H1 (cell line): ENCODE measurements at regions not wholly inside any gene's neighbourhood (a gene's known extent, or its start where the extent isn't known, plus 50 kb on each side); places are given as distances from the start of the nearest gene placed in this dataset.

Experiments
- CTCF ChIA-PET: fragments of 300-600 bp; sonication (Branson Sonifier 250); formaldehyde crosslinking; loops from one replicate; lab custom pipeline; 2021; ENCODE audit not compliant: partially characterized antibody; lab: Charles Lee
- POLR2A ChIA-PET: fragments of 300-600 bp; sonication (Branson Sonifier 250); formaldehyde crosslinking; loops from one replicate; lab custom pipeline; 2021; ENCODE audit warnings: inconsistent platforms; ENCODE audit not compliant: partially characterized antibody; lab: Charles Lee
- DNase-seq, 2 experiments: peaks; one replicate each; pipeline versions ENCODE4 v3.0.0 to v3.0.0-alpha.2; 2010 to 2022; ENCODE audit warnings: low spot score in 2 of 2, low read depth in 1 of 2, mixed read lengths in 1 of 2
- FAIRE-seq: peaks from 2 replicates; lab custom pipeline; 2011; peaks lifted over from hg19 to GRCh38; lab: Jason Lieb, UNC
- H2AFZ ChIP-seq: 2 replicates; pipeline ENCODE4 v1.8.1; 2012; ENCODE audit warnings: low read length, inconsistent platforms
- H2AK5ac ChIP-seq: 2 replicates; pipeline ENCODE4 v1.6.1; 2013; ENCODE audit warnings: low read depth, low read length
- H2BK120ac ChIP-seq: replicated peaks from 2 replicates; pipeline ENCODE3; 2013; ENCODE audit warnings: low read depth, low read length, inconsistent platforms
- H2BK12ac ChIP-seq: 2 replicates; pipeline ENCODE4 v1.6.1; 2013; ENCODE audit warnings: low read depth, low read length
- H2BK15ac ChIP-seq: 2 replicates; pipeline ENCODE4 v1.6.1; 2013; ENCODE audit warnings: low read length
- H2BK20ac ChIP-seq: 2 replicates; pipeline ENCODE4 v1.6.1; 2013; ENCODE audit warnings: low read length
- H2BK5ac ChIP-seq: 2 replicates; pipeline ENCODE4 v1.6.1; 2013; ENCODE audit warnings: low read depth, low read length
- H3K14ac ChIP-seq: 2 replicates; pipeline ENCODE4 v1.6.1; 2013; ENCODE audit warnings: inconsistent platforms; ENCODE audit not compliant: insufficient read length
- H3K18ac ChIP-seq: 2 replicates; pipeline ENCODE4 v1.6.1; 2013; ENCODE audit warnings: low read length; ENCODE audit errors: extremely low read depth
- H3K23ac ChIP-seq: 2 replicates; pipeline ENCODE4 v1.6.1; 2013; ENCODE audit warnings: inconsistent platforms; ENCODE audit not compliant: insufficient read length
- H3K23me2 ChIP-seq: 2 replicates; pipeline ENCODE4 v1.6.1; 2013; ENCODE audit warnings: low read depth, low read length
- H3K27ac ChIP-seq: 2 replicates; pipeline ENCODE4 v1.6.1; 2011; ENCODE audit warnings: low read depth, low read length, inconsistent platforms
- H3K27me3 ChIP-seq, 4 experiments: replicated peaks in 1 of 4; 1 replicate in 1 of 4; 2 replicates in 3 of 4; pipeline versions ENCODE4 v1.6.1 to v1.8.1; 2011 to 2013; ENCODE audit warnings: low read length in 3 of 4, mild to moderate bottlenecking in 3 of 4, inconsistent platforms in 2 of 4, mixed read lengths in 2 of 4, moderate library complexity in 1 of 4; ENCODE audit not compliant: control insufficient read depth in 3 of 4, insufficient read depth in 3 of 4; ENCODE audit errors: extremely low read depth in 1 of 4
- H3K36me3 ChIP-seq, 4 experiments: 2 replicates each; pipeline versions ENCODE4 v1.6.1 to v1.8.1; 2011 to 2013; ENCODE audit warnings: mild to moderate bottlenecking in 4 of 4, low read length in 3 of 4, moderate library complexity in 2 of 4, control low read depth in 1 of 4, inconsistent platforms in 1 of 4; ENCODE audit not compliant: insufficient read depth in 4 of 4, control insufficient read depth in 2 of 4
- H3K4ac ChIP-seq: replicated peaks from 2 replicates; pipeline ENCODE3; 2013; ENCODE audit warnings: low read length, low read depth, mixed read lengths, inconsistent platforms; ENCODE audit not compliant: insufficient read length
- H3K4me1 ChIP-seq, 4 experiments: replicated peaks in 1 of 4; 1 replicate in 1 of 4; 2 replicates in 3 of 4; pipeline versions ENCODE4 v1.6.1 to v1.8.1; 2011 to 2013; ENCODE audit warnings: low read length in 3 of 4, inconsistent platforms in 2 of 4, mixed read lengths in 1 of 4; ENCODE audit not compliant: insufficient read depth in 4 of 4, control insufficient read depth in 3 of 4
- H3K4me2 ChIP-seq, 2 experiments: 2 replicates each; pipeline versions ENCODE4 v1.6.1 to v1.8.1; 2011 to 2013; ENCODE audit warnings: low read depth in 2 of 2, low read length in 2 of 2, control low read depth in 1 of 2, inconsistent platforms in 1 of 2, mild to moderate bottlenecking in 1 of 2; ENCODE audit not compliant: insufficient read depth in 1 of 2
- H3K4me3 ChIP-seq, 4 experiments: fragments of 200-600, 300-600 bp in 1 of 4; sonication (generic), shearing (Covaris generic), sonication (Bioruptor Twin) in 1 of 4; 2 replicates each; pipeline versions ENCODE4 v1.5.1 to v1.8.1; 2011 to 2016; ENCODE audit warnings: low read length in 4 of 4, low read depth in 3 of 4, control low read depth in 2 of 4, inconsistent platforms in 2 of 4, mild to moderate bottlenecking in 2 of 4, mixed read lengths in 1 of 4, moderate library complexity in 1 of 4; ENCODE audit not compliant: insufficient read depth in 2 of 4; ENCODE audit errors: extremely low read depth in 1 of 4
- H3K56ac ChIP-seq: replicated peaks from 2 replicates; pipeline ENCODE3; 2013; ENCODE audit warnings: low read depth, mild to moderate bottlenecking, mixed read lengths, low read length, inconsistent platforms; ENCODE audit not compliant: insufficient read length
- H3K79me1 ChIP-seq: 2 replicates; pipeline ENCODE4 v1.6.1; 2013; ENCODE audit warnings: low read depth, low read length, control low read depth
- H3K79me2 ChIP-seq, 2 experiments: 2 replicates each; pipeline versions ENCODE4 v1.6.1 to v1.8.1; 2012 to 2013; ENCODE audit warnings: low read length in 2 of 2, mild to moderate bottlenecking in 2 of 2, inconsistent platforms in 1 of 2; ENCODE audit not compliant: insufficient read depth in 2 of 2, control insufficient read depth in 1 of 2
- H3K9ac ChIP-seq, 4 experiments: replicated peaks in 1 of 4; 1 replicate in 1 of 4; 2 replicates in 3 of 4; pipeline versions ENCODE4 v1.6.1 to v1.8.1; 2011 to 2013; ENCODE audit warnings: low read depth in 3 of 4, low read length in 3 of 4, control low read depth in 2 of 4, mild to moderate bottlenecking in 2 of 4, moderate library complexity in 2 of 4, inconsistent platforms in 1 of 4; ENCODE audit errors: extremely low read depth in 1 of 4
- H3K9me3 ChIP-seq, 2 experiments: 2 replicates each; pipeline versions ENCODE4 v1.6.1 to v1.8.1; 2012 to 2013; ENCODE audit warnings: mild to moderate bottlenecking in 2 of 2, moderate library complexity in 2 of 2, control low read depth in 1 of 2, inconsistent platforms in 1 of 2, low read depth in 1 of 2, low read length in 1 of 2, mixed read lengths in 1 of 2; ENCODE audit not compliant: insufficient read depth in 2 of 2
- H4K20me1 ChIP-seq, 2 experiments: replicated peaks in 1 of 2; 2 replicates each; pipeline versions ENCODE3 to v1.8.1; 2011 to 2013; ENCODE audit warnings: inconsistent platforms in 2 of 2, low read length in 2 of 2, mild to moderate bottlenecking in 1 of 2; ENCODE audit not compliant: insufficient read depth in 2 of 2, control insufficient read depth in 1 of 2
- H4K5ac ChIP-seq: 2 replicates; pipeline ENCODE4 v1.6.1; 2013; ENCODE audit warnings: low read length, low read depth, mixed read lengths, inconsistent platforms; ENCODE audit not compliant: insufficient read length
- H4K8ac ChIP-seq: 2 replicates; pipeline ENCODE4 v1.8.0; 2013; ENCODE audit warnings: mild to moderate bottlenecking, moderate library complexity, low read length, inconsistent platforms; ENCODE audit not compliant: insufficient read depth; ENCODE audit errors: extremely low read depth
- H4K91ac ChIP-seq: replicated peaks from 2 replicates; pipeline ENCODE3; 2013; ENCODE audit warnings: low read length, mixed read lengths, inconsistent platforms; ENCODE audit not compliant: insufficient read length
- CEBPB ChIP-seq: IDR thresholded peaks from 2 replicates; pipeline ENCODE4 v1.6.1; 2012; ENCODE audit warnings: low read depth, low read length
- EGR1 ChIP-seq: IDR thresholded peaks from 2 replicates; pipeline ENCODE4 v1.6.1; 2011; ENCODE audit warnings: low read depth, low read length, borderline replicate concordance
- GABPA ChIP-seq: IDR thresholded peaks from 2 replicates; pipeline ENCODE4 v1.6.1; 2011; ENCODE audit warnings: mild to moderate bottlenecking, low read length, moderate library complexity, borderline replicate concordance; ENCODE audit not compliant: insufficient read depth
- NRF1 ChIP-seq: IDR thresholded peaks from 2 replicates; pipeline ENCODE4 v1.6.1; 2011; ENCODE audit warnings: mild to moderate bottlenecking, low read depth, low read length, improper control_type of control experiment
- PHF8 ChIP-seq: fragments of 200-600 bp; sonication (generic); conservative IDR thresholded peaks from 2 replicates; pipeline ENCODE4 v1.7.1; 2012; ENCODE audit warnings: low read depth, mild to moderate bottlenecking, inconsistent platforms, low read length, moderate library complexity
- POLR2AphosphoS5 ChIP-seq: IDR thresholded peaks from 2 replicates; pipeline ENCODE4 v1.6.1; 2011; ENCODE audit warnings: low read depth, low read length
- RBBP5 ChIP-seq: IDR thresholded peaks from 2 replicates; pipeline ENCODE4 v1.7.1; 2012; ENCODE audit warnings: low read depth, mild to moderate bottlenecking, inconsistent platforms, low read length, moderate library complexity, borderline replicate concordance
- SIN3A ChIP-seq, 2 experiments: IDR thresholded peaks in 1 of 2; conservative IDR thresholded peaks in 1 of 2; 2 replicates each; pipeline ENCODE4 v1.6.1; 2011 to 2012; ENCODE audit warnings: low read length in 2 of 2, improper control_type of control experiment in 1 of 2, low read depth in 1 of 2, mild to moderate bottlenecking in 1 of 2
- TEAD4 ChIP-seq: IDR thresholded peaks from 2 replicates; pipeline ENCODE4 v1.6.1; 2012; ENCODE audit warnings: low read depth, low read length, inconsistent platforms, mixed read lengths
- WGBS, 2 experiments: shearing (Covaris generic) in 1 of 2; methylation state at CpG; one replicate each; pipeline versions ENCODE4 v1.1.6 to v1.1.7; 2013 to 2015; ENCODE audit warnings: low lambda C conversion rate in 2 of 2, mixed read lengths in 2 of 2, inconsistent platforms in 1 of 2, low coverage in 1 of 2, missing lambda C conversion rate in 1 of 2; ENCODE audit not compliant: insufficient replicate concordance in 2 of 2, insufficient coverage in 1 of 2, insufficient read length in 1 of 2; ENCODE audit errors: extremely low coverage in 1 of 2, missing lambda C conversion rate in 1 of 2; 5-methylcytosine and 5-hydroxymethylcytosine counted together
- TF ChIP-seq, protein P1 (sequence below), 3 experiments: IDR thresholded peaks; 1 replicate in 2 of 3; 2 replicates in 1 of 3; pipeline versions ENCODE4 v1.5.1 to v1.6.1; 2011; ENCODE audit warnings: low read length in 3 of 3, mild to moderate bottlenecking in 3 of 3, inconsistent platforms in 2 of 3, low read depth in 1 of 3, moderate library complexity in 1 of 3; ENCODE audit not compliant: insufficient read depth in 1 of 3; ENCODE audit errors: control extremely low read depth in 1 of 3

DNA sequence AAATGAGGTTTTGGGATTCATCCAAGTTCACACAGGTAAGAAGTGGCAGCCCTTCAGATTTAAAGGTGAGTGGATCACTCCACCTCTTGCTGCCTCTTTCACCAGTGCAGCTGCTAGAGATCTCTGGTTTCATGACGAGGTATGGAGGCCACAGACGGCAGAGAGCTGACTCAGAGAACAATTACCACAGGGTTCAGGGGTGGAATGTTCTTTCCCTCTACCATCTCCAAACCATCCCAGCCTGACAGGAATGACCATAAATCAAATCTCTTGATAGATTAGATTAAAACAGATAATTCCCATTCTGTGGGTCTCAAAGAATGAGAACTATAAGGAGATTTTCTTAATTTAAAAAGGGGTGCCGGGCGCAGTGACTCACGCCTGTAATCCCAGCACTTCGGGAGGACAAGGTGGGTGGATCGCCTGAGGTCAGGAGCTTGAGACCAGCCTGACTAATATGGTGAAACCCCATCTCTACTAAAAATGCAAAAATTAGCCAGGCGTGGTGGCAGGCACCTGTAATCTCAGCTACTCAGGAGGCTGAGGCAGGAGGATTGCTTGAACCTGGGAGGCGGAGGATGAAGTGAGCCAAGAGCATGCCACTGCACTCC, 174.2 kb upstream of the ATP11B start:
- ChIA-PET CTCF (interaction anchor here (0.6 to 2.6 kb wide), 16 partner anchors 8 to 1291 kb away, joined by 3 to 10 read pairs (median 4); no protein-coding TSS in a partner anchor), POLR2A (no interaction called here)
- Histone ChIP-seq H4K91ac (no peak overlapping the region), H3K27me3 (no peaks in the 10 kb centered on the region), H4K20me1 (no peaks in the 10 kb centered on the region), H3K4me2 (no peak overlapping the region), H3K23ac (no peak overlapping the region), H2BK20ac (no peak overlapping the region), H3K4ac (no peak overlapping the region), H2BK12ac (no peak overlapping the region), H3K27ac (no peak overlapping the region), H3K79me2 (no peaks in the 10 kb centered on the region), H3K9me3 (no peaks in the 10 kb centered on the region), H2BK5ac (no peak overlapping the region), H3K56ac (no peak overlapping the region), H3K23me2 (no peaks in the 10 kb centered on the region), H3K79me1 (no peaks in the 10 kb centered on the region), H4K8ac (no peak overlapping the region), H2AK5ac (no peak overlapping the region), H3K14ac (no peak overlapping the region), H3K4me3 (no peak overlapping the region), H2BK15ac (no peak overlapping the region), H3K18ac (no peak overlapping the region), H3K4me1 (peaks cover 0 to 3% (median 3%) of the 10 kb centered on the region in 4 experiments; a peak in 3 of 7 replicates), H2AFZ (no peak overlapping the region), H2BK120ac (no peak overlapping the region), H4K5ac (no peak overlapping the region), H3K9ac (no peak overlapping the region), H3K36me3 (no peaks in the 10 kb centered on the region)
- FAIRE-seq (no peak), DNase-seq (no peak)
- WGBS, 2 experiments = 87% methylated on average over 9 of the region's 9 CpGs; no CpG with 5 or more reads in 1 of the 2 experiments
- TF ChIP-seq SIN3A (conservative IDR thresholded peaks at IDR 0.05 in 1 of 2, IDR thresholded peaks at IDR 0.05 in 1 of 2; ENCODE audit: low read depth in 1 of 2, low read length in 2 of 2) (no peak), TEAD4 (no peak), CEBPB (no peak), EGR1 (no peak), RBBP5 (no peak), NRF1 (no peak), POLR2AphosphoS5 (no peak), PHF8 (no peak), GABPA (no peak)
- TF ChIP-seq, protein P1, sequence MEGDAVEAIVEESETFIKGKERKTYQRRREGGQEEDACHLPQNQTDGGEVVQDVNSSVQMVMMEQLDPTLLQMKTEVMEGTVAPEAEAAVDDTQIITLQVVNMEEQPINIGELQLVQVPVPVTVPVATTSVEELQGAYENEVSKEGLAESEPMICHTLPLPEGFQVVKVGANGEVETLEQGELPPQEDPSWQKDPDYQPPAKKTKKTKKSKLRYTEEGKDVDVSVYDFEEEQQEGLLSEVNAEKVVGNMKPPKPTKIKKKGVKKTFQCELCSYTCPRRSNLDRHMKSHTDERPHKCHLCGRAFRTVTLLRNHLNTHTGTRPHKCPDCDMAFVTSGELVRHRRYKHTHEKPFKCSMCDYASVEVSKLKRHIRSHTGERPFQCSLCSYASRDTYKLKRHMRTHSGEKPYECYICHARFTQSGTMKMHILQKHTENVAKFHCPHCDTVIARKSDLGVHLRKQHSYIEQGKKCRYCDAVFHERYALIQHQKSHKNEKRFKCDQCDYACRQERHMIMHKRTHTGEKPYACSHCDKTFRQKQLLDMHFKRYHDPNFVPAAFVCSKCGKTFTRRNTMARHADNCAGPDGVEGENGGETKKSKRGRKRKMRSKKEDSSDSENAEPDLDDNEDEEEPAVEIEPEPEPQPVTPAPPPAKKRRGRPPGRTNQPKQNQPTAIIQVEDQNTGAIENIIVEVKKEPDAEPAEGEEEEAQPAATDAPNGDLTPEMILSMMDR (IDR thresholded peaks at IDR 0.05; ENCODE audit: control extremely low read depth in 1 of 3, insufficient read depth in 1 of 3, low read depth in 1 of 3, low read length in 3 of 3) = no peak
